HG03064 (cell line): ENCODE measurements at regions not wholly inside any gene's neighbourhood (a gene's known extent, or its start where the extent isn't known, plus 50 kb on each side); places are given as distances from the start of the nearest gene placed in this dataset.
"Not testable (repeated sequence)": the region's sequence is repeated elsewhere in the genome, so short reads cannot be mapped to it uniquely, and the experiment has no call there.

Source experiments
- ATAC-seq: cut with Tn5 transposase; IDR thresholded peaks from one replicate; pipeline ENCODE4 v1.9.1; 2021; ENCODE audit warnings: low read depth; ENCODE audit not compliant: unreplicated experiment

- ATAC-seq = no peak
Measured at GRCh38 chr2:109052922-109053321, 63.9 kb upstream of the EDAR start.

GRCh38 chr2:109049022-109049421, 60.0 kb upstream of the EDAR start:
- ATAC-seq = no peak

- no peak for ATAC-seq
Measured at GRCh38 chr2:109048163-109048562, 59.1 kb upstream of the EDAR start.

- ATAC-seq = not testable (repeated sequence)
Measured at GRCh38 chr2:109047569-109047968, 58.5 kb upstream of the EDAR start.

GRCh38 chr2:109046925-109047508, 58.0 kb upstream of the EDAR start:
- peak; percentile 77 for ATAC-seq

- ATAC-seq = no peak
Measured at GRCh38 chr2:109045505-109045904, 56.5 kb upstream of the EDAR start.

- ATAC-seq = no peak
Measured at GRCh38 chr2:109038992-109039391, 50.0 kb upstream of the EDAR start.
